ENCODE measurements at regions not wholly inside any gene's neighbourhood (a gene's known extent, or its start where the extent isn't known, plus 50 kb on each side); places are given as distances from the start of the nearest gene placed in this dataset.

GRCh38 chr2:8154270-8154669 is 527.6 kb upstream of the ID2 start:
- no peak for DNase-seq (ENCODE audit: low spot score)

- DNase-seq (ENCODE audit: low spot score) = no peak
Observed at GRCh38 chr2:8154936-8155335, 526.9 kb upstream of the ID2 start.

- DNase-seq (ENCODE audit: low spot score) = no peak
Observed at GRCh38 chr2:8157621-8158430, 524.0 kb upstream of the ID2 start.

GRCh38 chr2:8158711-8159110 is 523.1 kb upstream of the ID2 start:
- no peak for DNase-seq (ENCODE audit: low spot score)

GRCh38 chr2:8159211-8159965 is 522.5 kb upstream of the ID2 start:
- DNase-seq (ENCODE audit: low spot score) = no peak

GRCh38 chr2:8159966-8160603 is 521.8 kb upstream of the ID2 start:
- DNase-seq (ENCODE audit: low spot score) = no peak

- no peak for DNase-seq (ENCODE audit: low spot score)
Observed at GRCh38 chr2:8160959-8161358, 520.9 kb upstream of the ID2 start.

- peak; percentile 81 for DNase-seq (ENCODE audit: low spot score)
Observed at GRCh38 chr2:8162552-8162951, 519.3 kb upstream of the ID2 start.

GRCh38 chr2:8165550-8165949 is 516.3 kb upstream of the ID2 start:
- DNase-seq (ENCODE audit: low spot score) = no peak

GRCh38 chr2:8168022-8168717 is 513.7 kb upstream of the ID2 start:
- no peak for DNase-seq (ENCODE audit: low spot score)

GRCh38 chr2:8168876-8169424 is 512.9 kb upstream of the ID2 start:
- no peak for DNase-seq (ENCODE audit: low spot score)

GRCh38 chr2:8169443-8169842 is 512.4 kb upstream of the ID2 start:
- DNase-seq (ENCODE audit: low spot score) = peak; percentile 33

- DNase-seq (ENCODE audit: low spot score) = no peak
Observed at GRCh38 chr2:8170552-8171327, 511.1 kb upstream of the ID2 start.

- peak; percentile 38 for DNase-seq (ENCODE audit: low spot score)
Observed at GRCh38 chr2:8171608-8172007, 510.2 kb upstream of the ID2 start.

- DNase-seq (ENCODE audit: low spot score) = no peak
Observed at GRCh38 chr2:8172661-8173060, 509.2 kb upstream of the ID2 start.

GRCh38 chr2:8174641-8175257 is 507.1 kb upstream of the ID2 start:
- no peak for DNase-seq (ENCODE audit: low spot score)

- DNase-seq (ENCODE audit: low spot score) = no peak
Observed at GRCh38 chr2:8176887-8177286, 505.0 kb upstream of the ID2 start.

- DNase-seq (ENCODE audit: low spot score) = no peak
Observed at GRCh38 chr2:8177566-8177965, 504.3 kb upstream of the ID2 start.

GRCh38 chr2:8178911-8179310 is 502.9 kb upstream of the ID2 start:
- DNase-seq (ENCODE audit: low spot score) = no peak

- no peak for DNase-seq (ENCODE audit: low spot score)
Observed at GRCh38 chr2:8189316-8189715, 492.5 kb upstream of the ID2 start.
